Esophagus squamous epithelium (tissue), 5 donors: ENCODE measurements at regions not wholly inside any gene's neighbourhood (a gene's known extent, or its start where the extent isn't known, plus 50 kb on each side); places are given as distances from the start of the nearest gene placed in this dataset.
A peak's percentile ranks its signal among the peaks of the same experiment; 100 is the strongest.

Experiments used
- DNase-seq: peaks from one replicate; lab custom pipeline; 2025; lab: John Stamatoyannopoulos, UW
- H3K27ac ChIP-seq, 4 donors: fragments of 200-600 bp; sonication (generic); one replicate each; pipeline ENCODE4 v1.5.1; 2016 to 2019; ENCODE audit warnings: mild to moderate bottlenecking in 1 of 4
- H3K27me3 ChIP-seq, 4 donors: fragments of 200-600 bp; sonication (generic); 1 replicate in 3 of 4; 2 replicates in 1 of 4; pipeline versions ENCODE4 v1.5.1 to v1.6.0; 2017 to 2021; ENCODE audit warnings: antibody characterized with exemption in 1 of 4
- H3K36me3 ChIP-seq, 3 donors: fragments of 200-600 bp; sonication (generic); one replicate each; pipeline ENCODE4 v1.5.1; 2016 to 2019
- H3K4me1 ChIP-seq, 3 donors: fragments of 200-600 bp; sonication (generic); one replicate each; pipeline ENCODE4 v1.5.1; 2017 to 2019
- H3K4me3 ChIP-seq, 4 donors: fragments of 200-600 bp; sonication (generic); 1 replicate in 3 of 4; 2 replicates in 1 of 4; pipeline ENCODE4 v1.5.1; 2016 to 2019; ENCODE audit warnings: mild to moderate bottlenecking in 2 of 4, moderate library complexity in 1 of 4
- H3K9me3 ChIP-seq, 3 donors: fragments of 200-600 bp; sonication (generic); one replicate each; pipeline ENCODE4 v1.5.1; 2016 to 2019
- CTCF ChIP-seq, 6 experiments: fragments of 450-650 bp in 4 of 6; fragments of 200-600 bp in 2 of 6; sonication (generic) in 2 of 6; IDR thresholded peaks; one replicate each; pipeline ENCODE4 v1.5.1; 2016 to 2019; ENCODE audit warnings: antibody characterized with exemption in 6 of 6, mild to moderate bottlenecking in 4 of 6, moderate library complexity in 4 of 6
- POLR2A ChIP-seq, 4 donors: fragments of 450-650 bp; IDR thresholded peaks; one replicate each; pipeline ENCODE4 v1.6.1; 2017; ENCODE audit warnings: antibody characterized with exemption in 4 of 4, mild to moderate bottlenecking in 4 of 4, moderate library complexity in 3 of 4
- WGBS, 2 donors: methylation state at CpG; one replicate each; pipeline ENCODE4 v1.1.5; 2018; 5-methylcytosine and 5-hydroxymethylcytosine counted together
- intact Hi-C: fragments of 100-400 bp; cut with DNase I; formaldehyde crosslinking; loops from one replicate; pipeline ENCODE4 v1.15.0; 2022
- donor health status: DM: yes; HTN: yes; CAD: no.

GRCh38 chr12:34215213-34215892 is 193.1 kb downstream of the ALG10 start:
- Histone ChIP-seq H3K27me3 (peaks cover 0 to 14% (median 0%) of the 10 kb centered on the region in 4 donors), H3K9me3 (peaks cover 0 to 13% (median 0%) of the 10 kb centered on the region in 3 donors), H3K36me3 (no peaks in the 10 kb centered on the region), H3K4me3 (no peak overlapping the region), H3K4me1 (peaks cover 0 to 12% (median 0%) of the 10 kb centered on the region in 3 donors), H3K27ac (no peak overlapping the region)
- intact Hi-C loops: loop anchor here (10.0 kb wide), 1 partner anchor 91 kb away; no protein-coding TSS in a partner anchor
- no peak for DNase-seq
- 84 to 87% methylated on average over 10 of the region's 18 CpGs for WGBS, 2 donors
- TF ChIP-seq POLR2A (IDR thresholded peaks at IDR 0.05) (no peak), CTCF (IDR thresholded peaks at IDR 0.05) (no peak)

DNA sequence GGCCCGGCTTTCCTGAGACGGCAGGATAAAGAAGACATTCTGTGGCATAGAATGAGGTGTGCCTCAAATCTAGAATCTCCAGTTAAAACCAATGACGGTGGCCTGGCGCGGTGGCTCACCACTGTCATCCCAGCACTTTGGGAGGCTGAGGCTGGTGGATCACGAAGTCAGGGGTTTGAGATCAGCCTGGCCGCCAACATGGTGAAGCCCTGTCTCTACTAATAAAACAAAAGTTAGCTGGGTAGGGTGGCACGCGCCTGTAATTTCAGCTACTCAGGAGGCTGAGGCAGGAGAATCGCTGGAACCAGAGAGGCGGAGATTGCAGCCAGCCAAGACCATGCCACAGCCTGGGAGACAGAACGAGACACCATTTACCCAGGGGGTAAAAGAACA is 193.6 kb downstream of the ALG10 start:
- H3K27me3 ChIP-seq: peaks cover 0 to 14% (median 0%) of the 10 kb centered on the region in 4 donors
- DNase-seq: no peak
- H3K4me1 ChIP-seq: peaks cover 0 to 12% (median 0%) of the 10 kb centered on the region in 3 donors
- intact Hi-C loops: loop anchor here (10.0 kb wide), 1 partner anchor 91 kb away; no protein-coding TSS in a partner anchor
- peaks cover 0 to 8% (median 0%) of the 10 kb centered on the region in 3 donors for H3K9me3 ChIP-seq
- no peak overlapping the region for H3K27ac ChIP-seq
- no peaks in the 10 kb centered on the region for H3K36me3 ChIP-seq
- TF ChIP-seq CTCF (IDR thresholded peaks at IDR 0.05) (no peak), POLR2A (IDR thresholded peaks at IDR 0.05) (no peak)
- WGBS, 2 donors: 89 to 90% methylated on average over 8 to 10 of the region's 12 CpGs
- H3K4me3 ChIP-seq: no peak overlapping the region

- intact Hi-C loops: loop anchor here (10.0 kb wide), 1 partner anchor 93 kb away; no protein-coding TSS in a partner anchor
- no peak overlapping the region for H3K27ac ChIP-seq
- DNase-seq: no peak
These were observed 195.4 kb downstream of the ALG10 start for GRCh38 chr12:34217660-34218059.

GRCh38 chr12:34218193-34219045 is 196.1 kb downstream of the ALG10 start:
- peaks cover 0 to 12% (median 0%) of the 10 kb centered on the region in 3 donors for H3K4me1 ChIP-seq
- 24 to 25% methylated on average over 19 to 28 of the region's 39 CpGs for WGBS, 2 donors
- TF ChIP-seq CTCF (IDR thresholded peaks at IDR 0.05) (peak; percentile 47 to 84 (median 78)), POLR2A (IDR thresholded peaks at IDR 0.05) (no peak)
- H3K36me3 ChIP-seq: no peaks in the 10 kb centered on the region
- H3K4me3 ChIP-seq: peak overlapping the region; percentile 9 to 43 (median 34)
- no peaks in the 10 kb centered on the region for H3K9me3 ChIP-seq
- intact Hi-C loops: loop anchor here (10.0 kb wide), 1 partner anchor 94 kb away; no protein-coding TSS in a partner anchor
- DNase-seq: no peak
- peaks cover 0 to 14% (median 0%) of the 10 kb centered on the region in 4 donors for H3K27me3 ChIP-seq
- H3K27ac ChIP-seq: no peak overlapping the region

More at GRCh38 chr12:34217660-34218059, 195.4 kb downstream of the ALG10 start:
- Histone ChIP-seq H3K4me3 (no peak overlapping the region), H3K36me3 (no peaks in the 10 kb centered on the region), H3K9me3 (no peaks in the 10 kb centered on the region), H3K4me1 (peaks cover 0 to 12% (median 0%) of the 10 kb centered on the region in 3 donors), H3K27me3 (peaks cover 0 to 14% (median 0%) of the 10 kb centered on the region in 4 donors)
- 79 to 81% methylated on average over 14 of the region's 14 CpGs for WGBS, 2 donors
- TF ChIP-seq POLR2A (IDR thresholded peaks at IDR 0.05) (no peak), CTCF (IDR thresholded peaks at IDR 0.05) (no peak)
